MG63 (cell line): ENCODE measurements at regions not wholly inside any gene's neighbourhood (a gene's known extent, or its start where the extent isn't known, plus 50 kb on each side); places are given as distances from the start of the nearest gene placed in this dataset.

Experiments used
- DNase-seq: peaks from one replicate; pipeline ENCODE4 v3.0.0-alpha.2; 2020
- H3K27me3 ChIP-seq: fragments of 250-450 bp; sonication (Bioruptor Pico); 2 replicates; pipeline ENCODE4 v1.5.1; 2020; ENCODE audit warnings: mild to moderate bottlenecking, moderate library complexity
- H3K36me3 ChIP-seq: fragments of 250-450 bp; sonication (Bioruptor Pico); 2 replicates; pipeline ENCODE4 v1.5.1; 2020; ENCODE audit warnings: mild to moderate bottlenecking, moderate library complexity
- H3K4me3 ChIP-seq: fragments of 250-450 bp; sonication (Bioruptor Pico); 2 replicates; pipeline ENCODE4 v1.5.1; 2020; ENCODE audit warnings: mild to moderate bottlenecking, moderate library complexity
- H3K9me3 ChIP-seq: fragments of 250-450 bp; sonication (Bioruptor Pico); 2 replicates; pipeline ENCODE4 v1.5.1; 2020; ENCODE audit warnings: mild to moderate bottlenecking, moderate library complexity

DNA sequence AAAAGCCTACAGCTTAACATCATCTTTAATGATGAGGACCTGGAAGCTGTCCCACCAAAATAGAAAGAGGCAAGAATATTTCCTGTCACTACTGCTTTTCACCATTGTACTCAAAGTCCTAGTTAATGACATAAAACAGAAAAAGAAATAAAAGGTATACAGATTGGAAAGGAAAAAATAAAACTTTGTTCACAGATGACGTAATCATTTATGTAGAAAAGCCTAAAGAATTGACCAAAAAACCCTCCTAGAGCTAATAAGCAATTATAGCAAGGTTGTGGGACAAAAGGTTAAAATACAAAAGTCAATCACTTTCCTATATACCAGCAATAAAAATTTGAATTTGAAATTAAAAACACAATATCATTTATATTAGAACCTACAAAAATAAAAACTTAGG is 97.2 kb upstream of the MDGA2 start:
- Histone ChIP-seq H3K36me3 (no peaks in the 10 kb centered on the region), H3K27me3 (no peaks in the 10 kb centered on the region), H3K4me3 (no peak overlapping the region), H3K9me3 (no peaks in the 10 kb centered on the region)
- DNase-seq, result no peak

DNA sequence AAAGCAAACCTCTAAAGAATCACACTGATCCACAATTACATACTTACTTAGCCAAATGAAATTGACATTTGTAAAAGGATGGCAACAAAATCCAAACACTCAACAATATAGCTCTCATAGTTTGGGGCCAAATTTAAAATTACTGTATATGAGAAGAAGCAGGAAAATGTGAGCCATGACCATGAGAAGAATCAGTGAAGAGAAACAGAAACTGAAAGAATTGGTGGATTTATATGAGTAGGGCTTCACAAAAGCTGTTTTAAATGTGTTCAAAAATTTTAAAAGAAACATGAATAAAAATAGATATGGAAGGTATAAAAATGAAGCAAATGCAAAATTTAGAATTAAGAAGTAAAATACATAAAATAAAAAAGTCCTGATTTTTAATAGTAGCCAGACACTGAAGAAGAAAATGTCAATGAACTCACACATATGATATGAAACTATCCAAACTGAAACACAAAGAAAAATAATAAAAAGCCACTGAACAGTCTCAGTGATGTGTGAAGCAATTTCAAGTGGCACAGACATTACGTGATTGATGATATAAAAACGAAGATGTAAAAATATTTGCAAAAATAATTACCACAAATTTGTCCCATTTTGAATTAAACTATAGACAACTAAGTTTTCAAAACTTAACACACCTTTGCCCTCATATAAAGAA is 87.9 kb upstream of the MDGA2 start:
- Histone ChIP-seq H3K9me3 (no peaks in the 10 kb centered on the region), H3K27me3 (no peaks in the 10 kb centered on the region), H3K4me3 (no peak overlapping the region), H3K36me3 (no peaks in the 10 kb centered on the region)
- no peak for DNase-seq

DNA sequence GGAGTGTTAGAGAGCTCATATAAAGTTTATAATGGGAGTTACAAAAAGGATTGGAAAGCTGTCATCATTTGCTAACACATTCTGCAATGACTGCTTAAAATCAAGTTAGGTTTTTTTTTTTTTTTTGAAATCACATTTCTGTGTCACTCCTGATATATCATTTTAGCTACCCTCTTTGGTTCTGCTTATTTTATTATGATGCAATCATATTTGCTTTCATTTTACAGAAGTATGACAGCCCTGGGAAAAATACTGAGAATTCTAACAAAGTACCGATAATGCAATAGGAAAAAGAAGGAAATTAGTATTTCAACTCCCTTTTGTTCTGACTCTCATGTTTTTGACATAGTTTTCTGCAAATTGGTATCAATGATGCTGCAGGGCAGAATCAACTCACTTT is 71.6 kb upstream of the MDGA2 start:
- Histone ChIP-seq H3K9me3 (no peaks in the 10 kb centered on the region), H3K36me3 (no peaks in the 10 kb centered on the region), H3K4me3 (no peak overlapping the region), H3K27me3 (no peaks in the 10 kb centered on the region)
- DNase-seq, result no peak

DNA sequence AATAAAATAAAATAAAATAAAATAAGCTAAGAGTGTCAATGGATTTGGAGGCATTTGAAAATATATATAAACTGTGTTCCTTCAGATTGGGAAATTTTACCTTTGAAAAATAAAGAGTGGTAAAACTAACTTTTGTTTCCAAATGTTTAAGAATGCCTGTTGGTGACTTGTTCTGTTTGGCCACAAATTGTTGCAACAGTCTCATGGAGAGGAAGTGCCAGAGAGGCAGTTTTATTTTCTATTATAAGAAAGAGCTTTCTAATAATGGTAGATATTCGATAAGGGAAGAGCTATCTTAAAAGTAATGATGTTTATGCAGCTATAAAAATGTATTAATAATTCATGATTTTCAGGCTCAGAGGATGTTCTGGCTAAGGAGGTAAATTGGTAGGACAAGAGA is 68.8 kb upstream of the MDGA2 start:
- no peaks in the 10 kb centered on the region for H3K27me3 ChIP-seq
- no peak overlapping the region for H3K4me3 ChIP-seq
- H3K9me3 ChIP-seq, result no peaks in the 10 kb centered on the region
- H3K36me3 ChIP-seq, result no peaks in the 10 kb centered on the region
- no peak for DNase-seq

DNA sequence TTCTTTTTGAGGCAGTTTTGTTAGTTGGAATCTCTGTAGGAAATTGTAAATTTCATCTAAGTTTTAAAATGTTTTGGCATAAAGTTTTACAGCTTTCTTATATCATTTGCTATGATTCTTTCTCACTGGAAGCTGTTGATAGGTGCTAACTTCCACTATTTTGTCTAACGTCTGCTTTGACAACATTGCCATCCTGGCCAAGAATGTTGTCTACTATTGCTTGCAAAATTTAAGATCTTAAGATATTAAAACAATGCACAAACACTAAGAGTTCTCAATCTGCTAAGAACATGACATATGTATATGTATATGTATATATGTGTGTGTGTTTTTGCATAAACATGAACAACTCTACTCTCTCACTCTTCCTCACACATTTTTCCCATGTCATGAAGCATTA is 64.1 kb upstream of the MDGA2 start:
- Histone ChIP-seq H3K4me3 (no peak overlapping the region), H3K9me3 (no peaks in the 10 kb centered on the region), H3K27me3 (no peaks in the 10 kb centered on the region), H3K36me3 (no peaks in the 10 kb centered on the region)
- no peak for DNase-seq

DNA sequence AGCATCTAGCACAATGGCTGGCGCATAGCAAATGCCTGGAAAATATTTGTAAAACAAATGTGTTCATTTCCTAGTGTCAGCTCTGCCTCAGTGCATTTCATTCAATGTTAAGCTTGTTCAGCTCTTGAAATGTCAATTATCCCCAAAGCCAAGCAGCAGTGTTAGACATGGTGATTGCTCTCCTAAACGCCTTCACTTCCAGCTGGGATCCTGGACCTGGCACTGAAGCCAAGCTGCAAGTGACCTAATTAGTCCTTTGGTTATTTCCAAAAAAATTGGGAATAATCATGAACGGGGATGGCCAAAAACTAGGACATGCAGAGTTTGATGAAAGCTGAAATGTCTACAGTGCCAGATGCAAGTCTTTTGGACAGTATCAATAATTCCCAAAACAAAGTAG is 54.9 kb upstream of the MDGA2 start:
- no peak overlapping the region for H3K4me3 ChIP-seq
- no peak for DNase-seq
- no peaks in the 10 kb centered on the region for H3K36me3 ChIP-seq
- H3K27me3 ChIP-seq, result no peaks in the 10 kb centered on the region
- H3K9me3 ChIP-seq, result no peaks in the 10 kb centered on the region
